IMR-90 (cell line): ENCODE measurements at regions not wholly inside any gene's neighbourhood (a gene's known extent, or its start where the extent isn't known, plus 50 kb on each side); places are given as distances from the start of the nearest gene placed in this dataset.

Experiments used
- CEBPB ChIP-seq: IDR thresholded peaks from 2 replicates; pipeline ENCODE4 v1.6.1; 2012; ENCODE audit warnings: low read depth, low read length, improper control_type of control experiment
- MAFK ChIP-seq: IDR thresholded peaks from 2 replicates; pipeline ENCODE4 v1.6.1; 2012; ENCODE audit warnings: low read depth, low read length, improper control_type of control experiment
- MAZ ChIP-seq: IDR thresholded peaks from 2 replicates; pipeline ENCODE4 v1.6.1; 2012; ENCODE audit warnings: low read depth, mild to moderate bottlenecking, low read length, improper control_type of control experiment, moderate library complexity, borderline replicate concordance
- MXI1 ChIP-seq: IDR thresholded peaks from 2 replicates; pipeline ENCODE4 v1.6.1; 2012; ENCODE audit warnings: low read depth, mild to moderate bottlenecking, low read length, moderate library complexity, borderline replicate concordance
- NFE2L2 ChIP-seq: fragments of 150-350 bp; IDR thresholded peaks from 2 replicates; pipeline ENCODE4 v1.6.1; 2016; ENCODE audit warnings: low read depth, mild to moderate bottlenecking, low read length
- POLR2A ChIP-seq: IDR thresholded peaks from 2 replicates; pipeline ENCODE4 v1.6.1; 2012; ENCODE audit warnings: mild to moderate bottlenecking, low read depth, low read length
- RAD21 ChIP-seq: IDR thresholded peaks from 2 replicates; pipeline ENCODE4 v1.6.1; 2012; ENCODE audit warnings: low read length, improper control_type of control experiment
- RCOR1 ChIP-seq: IDR thresholded peaks from 2 replicates; pipeline ENCODE4 v1.6.1; 2012; ENCODE audit warnings: mild to moderate bottlenecking, low read length, improper control_type of control experiment; ENCODE audit not compliant: insufficient replicate concordance
- RFX5 ChIP-seq: IDR thresholded peaks from 2 replicates; pipeline ENCODE4 v1.8.0; 2012; ENCODE audit warnings: low read depth, mild to moderate bottlenecking, low read length, moderate library complexity
- TF ChIP-seq, protein P1 (sequence below): conservative IDR thresholded peaks from 2 replicates; pipeline ENCODE4 v1.5.1; 2012; ENCODE audit warnings: mild to moderate bottlenecking, low read depth, low read length, improper control_type of control experiment
- TF ChIP-seq, protein P2 (sequence below): fragments of 150-350 bp; IDR thresholded peaks from 2 replicates; pipeline ENCODE4 v1.6.1; 2017; ENCODE audit warnings: mild to moderate bottlenecking, antibody characterized with exemption, low read length, low read depth
- TF ChIP-seq, protein P3 (sequence below): fragments of 150-350 bp; IDR thresholded peaks from 2 replicates; pipeline ENCODE4 v1.6.1; 2016; ENCODE audit warnings: low read depth, mild to moderate bottlenecking, low read length, moderate library complexity, borderline replicate concordance

DNA sequence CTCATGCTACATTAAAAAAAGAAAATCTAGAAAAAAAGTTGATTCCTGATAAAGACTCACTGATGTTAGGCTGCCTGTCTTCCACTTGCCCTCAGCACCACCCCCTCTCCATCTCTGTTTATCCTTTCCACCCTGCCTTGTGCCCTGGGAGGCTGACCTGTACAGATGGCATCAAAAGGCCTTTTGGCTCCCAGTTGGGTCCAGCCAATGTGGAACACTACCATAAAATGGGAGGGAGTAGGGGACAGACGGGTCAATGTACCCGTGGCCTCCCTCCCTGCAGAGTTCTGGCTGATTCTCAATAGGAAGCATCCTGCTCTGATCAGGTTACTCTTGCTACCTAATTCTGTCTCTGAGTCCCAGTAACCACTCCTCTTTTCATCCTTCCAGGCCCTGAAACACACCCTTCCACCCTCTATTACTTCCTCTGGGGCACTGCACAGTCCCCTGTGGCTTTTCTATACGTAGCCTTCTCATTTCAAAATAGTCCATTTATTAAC, 300.0 kb downstream of the HHIPL2 start:
- TF ChIP-seq MAFK (no peak), POLR2A (no peak), RAD21 (no peak), CEBPB (no peak), RCOR1 (no peak), MAZ (no peak), NFE2L2 (no peak), RFX5 (no peak), MXI1 (no peak)
- TF ChIP-seq, protein P1, sequence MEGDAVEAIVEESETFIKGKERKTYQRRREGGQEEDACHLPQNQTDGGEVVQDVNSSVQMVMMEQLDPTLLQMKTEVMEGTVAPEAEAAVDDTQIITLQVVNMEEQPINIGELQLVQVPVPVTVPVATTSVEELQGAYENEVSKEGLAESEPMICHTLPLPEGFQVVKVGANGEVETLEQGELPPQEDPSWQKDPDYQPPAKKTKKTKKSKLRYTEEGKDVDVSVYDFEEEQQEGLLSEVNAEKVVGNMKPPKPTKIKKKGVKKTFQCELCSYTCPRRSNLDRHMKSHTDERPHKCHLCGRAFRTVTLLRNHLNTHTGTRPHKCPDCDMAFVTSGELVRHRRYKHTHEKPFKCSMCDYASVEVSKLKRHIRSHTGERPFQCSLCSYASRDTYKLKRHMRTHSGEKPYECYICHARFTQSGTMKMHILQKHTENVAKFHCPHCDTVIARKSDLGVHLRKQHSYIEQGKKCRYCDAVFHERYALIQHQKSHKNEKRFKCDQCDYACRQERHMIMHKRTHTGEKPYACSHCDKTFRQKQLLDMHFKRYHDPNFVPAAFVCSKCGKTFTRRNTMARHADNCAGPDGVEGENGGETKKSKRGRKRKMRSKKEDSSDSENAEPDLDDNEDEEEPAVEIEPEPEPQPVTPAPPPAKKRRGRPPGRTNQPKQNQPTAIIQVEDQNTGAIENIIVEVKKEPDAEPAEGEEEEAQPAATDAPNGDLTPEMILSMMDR: no peak
- TF ChIP-seq, protein P2, sequence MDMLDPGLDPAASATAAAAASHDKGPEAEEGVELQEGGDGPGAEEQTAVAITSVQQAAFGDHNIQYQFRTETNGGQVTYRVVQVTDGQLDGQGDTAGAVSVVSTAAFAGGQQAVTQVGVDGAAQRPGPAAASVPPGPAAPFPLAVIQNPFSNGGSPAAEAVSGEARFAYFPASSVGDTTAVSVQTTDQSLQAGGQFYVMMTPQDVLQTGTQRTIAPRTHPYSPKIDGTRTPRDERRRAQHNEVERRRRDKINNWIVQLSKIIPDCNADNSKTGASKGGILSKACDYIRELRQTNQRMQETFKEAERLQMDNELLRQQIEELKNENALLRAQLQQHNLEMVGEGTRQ: no peak
- TF ChIP-seq, protein P3, sequence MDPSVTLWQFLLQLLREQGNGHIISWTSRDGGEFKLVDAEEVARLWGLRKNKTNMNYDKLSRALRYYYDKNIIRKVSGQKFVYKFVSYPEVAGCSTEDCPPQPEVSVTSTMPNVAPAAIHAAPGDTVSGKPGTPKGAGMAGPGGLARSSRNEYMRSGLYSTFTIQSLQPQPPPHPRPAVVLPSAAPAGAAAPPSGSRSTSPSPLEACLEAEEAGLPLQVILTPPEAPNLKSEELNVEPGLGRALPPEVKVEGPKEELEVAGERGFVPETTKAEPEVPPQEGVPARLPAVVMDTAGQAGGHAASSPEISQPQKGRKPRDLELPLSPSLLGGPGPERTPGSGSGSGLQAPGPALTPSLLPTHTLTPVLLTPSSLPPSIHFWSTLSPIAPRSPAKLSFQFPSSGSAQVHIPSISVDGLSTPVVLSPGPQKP: no peak
